Hepatocyte (in vitro differentiated cells): ENCODE measurements at regions not wholly inside any gene's neighbourhood (a gene's known extent, or its start where the extent isn't known, plus 50 kb on each side); places are given as distances from the start of the nearest gene placed in this dataset.

Experiments used
- DNase-seq: peaks from one replicate; pipeline ENCODE4 v3.0.0-alpha.2; 2016; ENCODE audit warnings: low spot score
- H2AFZ ChIP-seq: fragments of 200-600 bp; sonication (generic); 2 replicates; pipeline ENCODE4 v1.6.0; 2016; ENCODE audit warnings: antibody characterized with exemption, mild to moderate bottlenecking
- H3K27ac ChIP-seq: fragments of 200-600 bp; sonication (generic); 2 replicates; pipeline ENCODE4 v1.5.1; 2016; ENCODE audit warnings: mild to moderate bottlenecking
- H3K27me3 ChIP-seq: fragments of 200-600 bp; sonication (generic); 2 replicates; pipeline ENCODE4 v1.6.1; 2016
- H3K36me3 ChIP-seq: fragments of 200-600 bp; sonication (generic); replicated peaks from 2 replicates; pipeline ENCODE4 v1.5.1; 2016; ENCODE audit warnings: low read depth; ENCODE audit not compliant: insufficient read depth
- H3K4me1 ChIP-seq: fragments of 200-600 bp; sonication (generic); 2 replicates; pipeline ENCODE4 v1.5.1; 2016; ENCODE audit warnings: mild to moderate bottlenecking, moderate library complexity; ENCODE audit not compliant: insufficient read depth
- H3K4me2 ChIP-seq: fragments of 200-600 bp; sonication (generic); 2 replicates; pipeline ENCODE4 v1.6.0; 2016
- H3K4me3 ChIP-seq: fragments of 200-600 bp; sonication (generic); 2 replicates; pipeline ENCODE4 v1.5.1; 2016; ENCODE audit warnings: mild to moderate bottlenecking
- H3K79me2 ChIP-seq: fragments of 200-600 bp; sonication (generic); 2 replicates; pipeline ENCODE4 v1.6.0; 2017; ENCODE audit warnings: mild to moderate bottlenecking
- H3K9me2 ChIP-seq: fragments of 200-600 bp; sonication (generic); replicated peaks from 2 replicates; pipeline ENCODE4 v1.6.0; 2017; ENCODE audit warnings: mild to moderate bottlenecking; ENCODE audit not compliant: insufficient read depth
- H3K9me3 ChIP-seq: fragments of 200-600 bp; sonication (generic); 2 replicates; pipeline ENCODE4 v1.5.1; 2016; ENCODE audit warnings: low read depth, mild to moderate bottlenecking
- H4K20me1 ChIP-seq: fragments of 200-600 bp; sonication (generic); 2 replicates; pipeline ENCODE4 v1.6.0; 2016; ENCODE audit warnings: mild to moderate bottlenecking; ENCODE audit not compliant: insufficient read depth, poor library complexity, severe bottlenecking
- CTCF ChIP-seq: fragments of 200-600 bp; sonication (generic); IDR thresholded peaks from 2 replicates; pipeline ENCODE4 v1.5.1; 2016; ENCODE audit warnings: antibody characterized with exemption, mild to moderate bottlenecking; ENCODE audit not compliant: poor library complexity
- EZH2 ChIP-seq: fragments of 200-600 bp; sonication (generic); IDR thresholded peaks from 2 replicates; pipeline ENCODE4 v1.6.1; 2016; ENCODE audit warnings: antibody characterized with exemption, mild to moderate bottlenecking, borderline replicate concordance
- EZH2phosphoT487 ChIP-seq: fragments of 200-600 bp; sonication (generic); IDR thresholded peaks from one replicate; pipeline ENCODE4 v1.6.1; 2018; ENCODE audit warnings: antibody characterized with exemption, mild to moderate bottlenecking, low read depth, moderate library complexity; ENCODE audit not compliant: unreplicated experiment, severe bottlenecking
- WGBS: methylation state at CpG from one replicate; pipeline ENCODE4 v1.1.6; 2016; ENCODE audit warnings: low lambda C conversion rate; ENCODE audit errors: missing lambda C conversion rate; 5-methylcytosine and 5-hydroxymethylcytosine counted together

DNA sequence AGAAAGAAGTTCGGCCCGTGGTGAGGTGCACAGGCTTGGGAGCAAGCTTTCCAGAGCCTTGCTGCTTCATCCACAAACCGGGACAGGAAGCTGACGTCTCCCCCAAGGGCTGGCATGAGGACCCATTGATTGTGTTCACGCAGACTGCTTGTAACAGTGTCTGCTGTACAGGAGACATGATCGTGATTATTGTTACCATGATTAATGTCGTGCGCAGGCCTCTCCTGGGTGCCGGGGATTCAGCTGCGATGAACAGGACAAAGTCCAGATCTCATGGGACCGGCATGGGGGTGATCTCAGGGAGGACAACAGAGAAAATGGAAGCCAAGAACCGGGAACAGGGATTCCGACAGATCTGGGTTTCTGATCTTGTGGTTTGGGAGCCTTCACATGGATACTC is 219.9 kb downstream of the BRD1 start:
- WGBS = 92% methylated on average over 13 of the region's 13 CpGs

GRCh38 chr22:49606562-49607290 is 220.9 kb downstream of the BRD1 start:
- Histone ChIP-seq H3K27me3 (no peaks in the 10 kb centered on the region), H3K9me3 (no peaks in the 10 kb centered on the region), H4K20me1 (no peaks in the 10 kb centered on the region), H3K9me2 (no peaks in the 10 kb centered on the region), H3K36me3 (no peaks in the 10 kb centered on the region), H3K79me2 (no peaks in the 10 kb centered on the region), H3K4me2 (no peak overlapping the region), H3K27ac (no peak overlapping the region), H3K4me3 (no peak overlapping the region), H2AFZ (no peak overlapping the region), H3K4me1 (no peaks in the 10 kb centered on the region)
- DNase-seq = no peak
- 90% methylated on average over 18 of the region's 18 CpGs for WGBS
- TF ChIP-seq CTCF (no peak), EZH2 (no peak), EZH2phosphoT487 (no peak)

More for the DNA sequence above, 219.9 kb downstream of the BRD1 start:
- H3K9me3 ChIP-seq = no peaks in the 10 kb centered on the region
- no peaks in the 10 kb centered on the region for H3K36me3 ChIP-seq
- no peak overlapping the region for H2AFZ ChIP-seq
- no peaks in the 10 kb centered on the region for H3K27me3 ChIP-seq
- H3K9me2 ChIP-seq = no peaks in the 10 kb centered on the region
- TF ChIP-seq EZH2phosphoT487 = no peak
- TF ChIP-seq EZH2 = no peak
- no peak for TF ChIP-seq CTCF
- DNase-seq = no peak
- no peaks in the 10 kb centered on the region for H3K4me1 ChIP-seq
- no peak overlapping the region for H3K27ac ChIP-seq
- H4K20me1 ChIP-seq = no peaks in the 10 kb centered on the region
- H3K4me3 ChIP-seq = no peak overlapping the region
- H3K79me2 ChIP-seq = no peaks in the 10 kb centered on the region
- H3K4me2 ChIP-seq = no peak overlapping the region

DNA sequence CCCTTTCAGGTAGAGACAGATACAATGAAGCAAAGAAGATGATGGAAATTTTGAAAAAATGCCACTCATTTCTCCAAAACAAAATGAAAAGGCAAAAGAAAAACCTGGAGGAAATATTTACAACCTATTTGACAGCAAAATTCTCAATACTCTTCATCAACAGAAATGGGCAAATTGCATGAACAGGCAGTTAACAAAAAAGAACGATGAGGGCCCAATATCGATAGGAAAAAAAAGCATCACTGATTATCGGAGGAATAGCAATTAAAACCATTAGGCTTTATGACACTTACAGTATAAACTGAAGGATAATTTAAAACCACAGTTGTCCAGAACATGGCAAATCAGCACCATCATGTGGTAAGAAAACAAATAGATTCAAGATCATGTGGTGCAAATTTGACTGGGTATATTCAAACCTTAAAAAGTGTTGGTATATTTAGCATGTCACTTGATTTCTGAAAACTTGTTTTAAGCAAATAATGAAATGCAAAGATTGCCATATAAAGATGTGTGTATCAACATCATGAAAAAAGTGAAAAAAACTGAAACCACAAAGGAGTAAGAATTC is 222.9 kb downstream of the BRD1 start:
- no peaks in the 10 kb centered on the region for H3K9me3 ChIP-seq
- 94% methylated on average over 3 of the region's 3 CpGs for whole genome bisulfite sequencing

DNA sequence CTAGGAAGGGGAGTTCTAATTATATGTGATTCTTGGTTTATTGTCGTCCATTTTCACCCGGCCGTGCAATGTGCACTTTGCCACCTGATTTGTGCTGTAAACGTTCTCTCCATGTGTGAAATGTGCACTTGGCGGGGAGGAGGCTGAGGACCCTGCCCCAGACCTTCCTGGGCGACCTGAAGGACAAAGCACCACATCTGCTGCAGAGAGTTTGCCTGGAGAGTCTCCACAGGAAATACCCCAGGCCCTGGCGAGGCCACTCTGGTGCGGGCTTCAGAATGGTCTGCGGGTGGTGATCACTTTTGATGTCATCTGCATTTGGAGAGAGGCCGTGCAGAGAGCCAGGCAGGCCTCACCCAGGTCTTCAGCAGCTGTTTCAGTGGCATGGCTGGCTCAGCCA is 224.7 kb downstream of the BRD1 start:
- no peaks in the 10 kb centered on the region for H3K9me3 ChIP-seq
- no peak overlapping the region for H3K27ac ChIP-seq
- no peak for TF ChIP-seq EZH2
- TF ChIP-seq CTCF = no peak
- TF ChIP-seq EZH2phosphoT487 = no peak
- H3K27me3 ChIP-seq = no peaks in the 10 kb centered on the region
- no peaks in the 10 kb centered on the region for H3K9me2 ChIP-seq
- WGBS = 75% methylated on average over 10 of the region's 10 CpGs
- H4K20me1 ChIP-seq = no peaks in the 10 kb centered on the region
- no peaks in the 10 kb centered on the region for H3K4me1 ChIP-seq
- H3K79me2 ChIP-seq = no peaks in the 10 kb centered on the region
- no peaks in the 10 kb centered on the region for H3K36me3 ChIP-seq
- H3K4me2 ChIP-seq = no peak overlapping the region
- no peak overlapping the region for H2AFZ ChIP-seq
- no peak for DNase-seq
- no peak overlapping the region for H3K4me3 ChIP-seq

More for the DNA sequence above, 222.9 kb downstream of the BRD1 start:
- H3K4me2 ChIP-seq = no peak overlapping the region
- no peak overlapping the region for H2AFZ ChIP-seq
- DNase-seq = no peak
- no peak for TF ChIP-seq EZH2phosphoT487
- no peak for TF ChIP-seq EZH2
- no peaks in the 10 kb centered on the region for H3K79me2 ChIP-seq
- no peak overlapping the region for H3K4me3 ChIP-seq
- H3K27ac ChIP-seq = no peak overlapping the region
- no peaks in the 10 kb centered on the region for H3K4me1 ChIP-seq
- no peaks in the 10 kb centered on the region for H3K27me3 ChIP-seq
- H3K9me2 ChIP-seq = no peaks in the 10 kb centered on the region
- H3K36me3 ChIP-seq = no peaks in the 10 kb centered on the region
- H4K20me1 ChIP-seq = no peaks in the 10 kb centered on the region
